GM04504 (cell line): ENCODE measurements at regions not wholly inside any gene's neighbourhood (a gene's known extent, or its start where the extent isn't known, plus 50 kb on each side); places are given as distances from the start of the nearest gene placed in this dataset.
"Not testable (repeated sequence)": the region's sequence is repeated elsewhere in the genome, so short reads cannot be mapped to it uniquely, and the experiment has no call there.

Source experiments
- DNase-seq: peaks from one replicate; pipeline ENCODE4 v3.0.0-alpha.2; 2012; ENCODE audit warnings: low read depth

GRCh38 chr1:88544195-88544594 is 139.9 kb upstream of the PKN2 start:
- no peak for DNase-seq

- DNase-seq, result no peak
Measured at GRCh38 chr1:88549536-88549935, 134.5 kb upstream of the PKN2 start.

- DNase-seq, result no peak
Measured at GRCh38 chr1:88552226-88552625, 131.8 kb upstream of the PKN2 start.

GRCh38 chr1:88557014-88557413 is 127.1 kb upstream of the PKN2 start:
- DNase-seq, result no peak

- no peak for DNase-seq
Measured at GRCh38 chr1:88560621-88561020, 123.5 kb upstream of the PKN2 start.

- DNase-seq, result no peak
Measured at GRCh38 chr1:88562991-88563390, 121.1 kb upstream of the PKN2 start.

- no peak for DNase-seq
Measured at GRCh38 chr1:88566615-88567387, 117.3 kb upstream of the PKN2 start.

GRCh38 chr1:88571506-88571905 is 112.6 kb upstream of the PKN2 start:
- no peak for DNase-seq

- no peak for DNase-seq
Measured at GRCh38 chr1:88579598-88579997, 104.5 kb upstream of the PKN2 start.

- DNase-seq, result no peak
Measured at GRCh38 chr1:88581703-88582102, 102.4 kb upstream of the PKN2 start.

- no peak for DNase-seq
Measured at GRCh38 chr1:88593358-88593757, 90.7 kb upstream of the PKN2 start.

- DNase-seq, result peak; percentile 20
Measured at GRCh38 chr1:88595355-88596002, 88.6 kb upstream of the PKN2 start.

GRCh38 chr1:88597973-88598372 is 86.1 kb upstream of the PKN2 start:
- DNase-seq, result not testable (repeated sequence)

GRCh38 chr1:88608139-88608943 is 75.7 kb upstream of the PKN2 start:
- DNase-seq, result no peak

- DNase-seq, result no peak
Measured at GRCh38 chr1:88609051-88609450, 75.0 kb upstream of the PKN2 start.

GRCh38 chr1:88610687-88611086 is 73.4 kb upstream of the PKN2 start:
- DNase-seq, result no peak

GRCh38 chr1:88612292-88612691 is 71.8 kb upstream of the PKN2 start:
- no peak for DNase-seq

GRCh38 chr1:88612773-88613172 is 71.3 kb upstream of the PKN2 start:
- no peak for DNase-seq

GRCh38 chr1:88618331-88618730 is 65.7 kb upstream of the PKN2 start:
- DNase-seq, result no peak

GRCh38 chr1:88623101-88623500 is 61.0 kb upstream of the PKN2 start:
- DNase-seq, result not testable (repeated sequence)
